NCI-H1092 (cell line): ENCODE measurements at regions not wholly inside any gene's neighbourhood (a gene's known extent, or its start where the extent isn't known, plus 50 kb on each side); places are given as distances from the start of the nearest gene placed in this dataset.
"Not testable (repeated sequence)": the region's sequence is repeated elsewhere in the genome, so short reads cannot be mapped to it uniquely, and the experiment has no call there.

Experiments used
- DNase-seq: peaks from one replicate; lab custom pipeline; 2025; lab: John Stamatoyannopoulos, UW

- DNase-seq: peak; percentile 13
These were observed 1093.1 kb downstream of the MRPL39 start for GRCh38 chr21:24514081-24514733.

GRCh38 chr21:24509131-24509530 lies 1098.2 kb downstream of the MRPL39 start:
- DNase-seq: no peak

GRCh38 chr21:24486973-24487372 lies 1120.3 kb downstream of the MRPL39 start:
- DNase-seq: no peak

- not testable (repeated sequence) for DNase-seq
These were observed 1123.9 kb downstream of the MRPL39 start for GRCh38 chr21:24483361-24483760.

- DNase-seq: no peak
These were observed 1136.4 kb downstream of the MRPL39 start for GRCh38 chr21:24470852-24471251.

- DNase-seq: no peak
These were observed 1150.9 kb downstream of the MRPL39 start for GRCh38 chr21:24456358-24456757.

GRCh38 chr21:24450119-24450518 lies 1157.2 kb downstream of the MRPL39 start:
- DNase-seq: no peak

GRCh38 chr21:24445517-24445916 lies 1161.8 kb downstream of the MRPL39 start:
- no peak for DNase-seq

GRCh38 chr21:24444736-24445135 lies 1162.5 kb downstream of the MRPL39 start:
- no peak for DNase-seq

- DNase-seq: no peak
These were observed 1171.0 kb downstream of the MRPL39 start for GRCh38 chr21:24436236-24436635.

- DNase-seq: no peak
These were observed 1178.6 kb downstream of the MRPL39 start for GRCh38 chr21:24428591-24429199.

- DNase-seq: no peak
These were observed 1182.5 kb downstream of the MRPL39 start for GRCh38 chr21:24424776-24425175.

- no peak for DNase-seq
These were observed 1183.7 kb downstream of the MRPL39 start for GRCh38 chr21:24423546-24423945.

- DNase-seq: no peak
These were observed 1186.6 kb downstream of the MRPL39 start for GRCh38 chr21:24420689-24421088.

- not testable (repeated sequence) for DNase-seq
These were observed 1187.6 kb downstream of the MRPL39 start for GRCh38 chr21:24419641-24420040.

- DNase-seq: no peak
These were observed 1188.6 kb downstream of the MRPL39 start for GRCh38 chr21:24418671-24419070.

GRCh38 chr21:24411429-24411828 lies 1195.9 kb downstream of the MRPL39 start:
- no peak for DNase-seq

- DNase-seq: no peak
These were observed 1204.1 kb downstream of the MRPL39 start for GRCh38 chr21:24403221-24403620.

GRCh38 chr21:24395320-24395923 lies 1211.9 kb downstream of the MRPL39 start:
- DNase-seq: no peak

- no peak for DNase-seq
These were observed 1232.1 kb downstream of the MRPL39 start for GRCh38 chr21:24375201-24375600.

GRCh38 chr21:24372506-24372905 lies 1234.8 kb downstream of the MRPL39 start:
- no peak for DNase-seq

- DNase-seq: no peak
These were observed 1237.5 kb downstream of the MRPL39 start for GRCh38 chr21:24369746-24370145.

- DNase-seq: no peak
These were observed 1238.0 kb downstream of the MRPL39 start for GRCh38 chr21:24369278-24369677.

- DNase-seq: no peak
These were observed 1239.3 kb downstream of the MRPL39 start for GRCh38 chr21:24367936-24368335.
